HepG2 (cell line): ENCODE measurements at regions not wholly inside any gene's neighbourhood (a gene's known extent, or its start where the extent isn't known, plus 50 kb on each side); places are given as distances from the start of the nearest gene placed in this dataset.

ENCODE experiments used
- ATAC-seq: fragments of 200-7000 bp; cut with Tn5 transposase; 3 replicates; pipeline ENCODE4 v1.9.1; 2020; ENCODE audit warnings: mild to moderate bottlenecking, moderate library complexity
- BruUV-seq: library from RNA; stranded (reverse); fragments of 400-500 nt; replicated peaks from 2 replicates; lab custom pipeline; 2021; lab: Mats Ljungman, UMichigan
- CTCF ChIA-PET: fragments of 300-600 bp; formaldehyde crosslinking; extraction: SDS; loops from one replicate; lab custom pipeline; 2021; ENCODE audit warnings: low total read pairs, inconsistent platforms, low intra/inter-chr PET ratio; lab: Yijun Ruan, JAX
- POLR2A ChIA-PET: fragments of 350-600 bp; sonication (Branson Sonifier 250); formaldehyde crosslinking; loops from one replicate; lab custom pipeline; 2020; ENCODE audit warnings: antibody characterized with exemption, inconsistent platforms; lab: Yijun Ruan, JAX
- DNase-seq: peaks from one replicate; pipeline ENCODE4 v3.0.0-alpha.2; 2015; ENCODE audit warnings: low spot score
- FAIRE-seq: peaks from 3 replicates; lab custom pipeline; 2011; peaks lifted over from hg19 to GRCh38; lab: Jason Lieb, UNC
- H2AFZ ChIP-seq: one replicate; pipeline ENCODE4 v1.6.1; 2011; ENCODE audit warnings: low read length, inconsistent platforms
- H3K27ac ChIP-seq: fragments of 300-600 bp; 3 replicates; pipeline ENCODE4 v1.8.0; 2011; ENCODE audit warnings: mixed run types, mild to moderate bottlenecking, mixed read lengths, low read length, inconsistent platforms; ENCODE audit not compliant: insufficient read depth; ENCODE audit errors: extremely low read length
- H3K27me3 ChIP-seq, 2 experiments: fragments of 200-600 bp in 1 of 2; 2 replicates in 1 of 2; 3 replicates in 1 of 2; pipeline versions ENCODE4 v1.6.0 to v1.8.0; 2011; ENCODE audit warnings: low read length in 2 of 2, mild to moderate bottlenecking in 2 of 2, moderate library complexity in 2 of 2, inconsistent platforms in 1 of 2; ENCODE audit not compliant: insufficient read depth in 2 of 2, control insufficient read depth in 1 of 2
- H3K36me3 ChIP-seq, 2 experiments: fragments of 200-600 bp in 1 of 2; replicated peaks in 1 of 2; 2 replicates in 1 of 2; 3 replicates in 1 of 2; pipeline versions ENCODE4 v1.5.1 to v1.8.0; 2011; ENCODE audit warnings: low read length in 2 of 2, inconsistent platforms in 1 of 2; ENCODE audit not compliant: insufficient read depth in 2 of 2, control insufficient read depth in 1 of 2
- H3K4me1 ChIP-seq: 2 replicates; pipeline ENCODE4 v1.5.1; 2012; ENCODE audit warnings: low read length, inconsistent platforms; ENCODE audit not compliant: insufficient read depth
- H3K4me2 ChIP-seq: 2 replicates; pipeline ENCODE4 v1.6.0; 2011; ENCODE audit warnings: low read depth, low read length, inconsistent platforms
- H3K4me3 ChIP-seq, 3 experiments: fragments of 200-600 bp in 1 of 3; sonication (generic), shearing (Covaris generic) in 1 of 3; replicated peaks in 1 of 3; 2 replicates each; pipeline ENCODE4 v1.5.1; 2011 to 2016; ENCODE audit warnings: low read length in 3 of 3, inconsistent platforms in 2 of 3, low read depth in 2 of 3, mild to moderate bottlenecking in 2 of 3, control low read depth in 1 of 3, mixed read lengths in 1 of 3; ENCODE audit not compliant: insufficient read depth in 1 of 3
- H3K79me2 ChIP-seq: one replicate; pipeline ENCODE4 v1.6.1; 2011; ENCODE audit warnings: low read length, inconsistent platforms; ENCODE audit not compliant: insufficient read depth
- H3K9ac ChIP-seq: 2 replicates; pipeline ENCODE4 v1.6.0; 2011; ENCODE audit warnings: mild to moderate bottlenecking, low read depth, low read length, inconsistent platforms; ENCODE audit not compliant: insufficient read depth
- H3K9me3 ChIP-seq: 2 replicates; pipeline ENCODE4 v1.5.1; 2012; ENCODE audit warnings: mild to moderate bottlenecking, low read length
- H4K20me1 ChIP-seq: 2 replicates; pipeline ENCODE4 v1.6.0; 2011; ENCODE audit warnings: inconsistent platforms, mild to moderate bottlenecking, low read length, moderate library complexity; ENCODE audit not compliant: insufficient read depth
- HES4 ChIP-seq: sonication (generic); formaldehyde crosslinking; IDR thresholded peaks from 2 replicates; pipeline ENCODE4 v1.9.0; 2021; ENCODE audit warnings: mild to moderate bottlenecking, missing genetic modification reagents, borderline replicate concordance
- SAFB2 ChIP-seq: sonication (generic); formaldehyde crosslinking; IDR thresholded peaks from 2 replicates; pipeline ENCODE4 v1.5.1; 2020; ENCODE audit warnings: missing genetic modification reagents, low read depth, mild to moderate bottlenecking, borderline replicate concordance
- THAP11 ChIP-seq: IDR thresholded peaks from 2 replicates; pipeline ENCODE4 v1.6.1; 2016; ENCODE audit warnings: missing biosample characterization, missing genetic modification reagents
- ZFX ChIP-seq: sonication (generic); formaldehyde crosslinking; IDR thresholded peaks from 2 replicates; pipeline ENCODE4 v1.4.0; 2020; ENCODE audit warnings: mild to moderate bottlenecking, low read depth, missing genetic modification reagents, moderate library complexity
- ZNF337 ChIP-seq: sonication (generic); formaldehyde crosslinking; IDR thresholded peaks from 2 replicates; pipeline ENCODE4 v1.5.1; 2020; ENCODE audit warnings: missing genetic modification reagents, low read depth, mild to moderate bottlenecking, borderline replicate concordance
- ZNF652 ChIP-seq: IDR thresholded peaks from 2 replicates; pipeline ENCODE4 v1.6.1; 2016; ENCODE audit warnings: low read depth, borderline replicate concordance
- ZNF776 ChIP-seq: sonication (generic); formaldehyde crosslinking; IDR thresholded peaks from 2 replicates; pipeline ENCODE4 v1.4.0; 2020; ENCODE audit warnings: mild to moderate bottlenecking, missing genetic modification reagents
- WGBS: methylation state at CpG from one replicate; pipeline ENCODE4 v1.1.6; 2017; ENCODE audit warnings: low lambda C conversion rate; 5-methylcytosine and 5-hydroxymethylcytosine counted together
- in situ Hi-C: cut with HindIII; loops from 2 replicates; pipeline ENCODE4 v1.10.0; 2017; ENCODE audit warnings: low pct_unique_long_range_greater_than_20kb; ENCODE audit not compliant: extremely low pct_ligation_motif_present
- intact Hi-C: fragments of 100-400 bp; cut with micrococcal nuclease; formaldehyde crosslinking; loops from one replicate; pipeline ENCODE4 v1.10.0; 2022; ENCODE audit not compliant: unreplicated experiment
- TF ChIP-seq, protein P1 (sequence below): sonication (generic); formaldehyde crosslinking; IDR thresholded peaks from 2 replicates; pipeline ENCODE4 v1.5.0; 2020; ENCODE audit warnings: mild to moderate bottlenecking, low read depth, missing genetic modification reagents, borderline replicate concordance
- TF ChIP-seq, protein P2 (sequence below): sonication (generic); formaldehyde crosslinking; IDR thresholded peaks from 2 replicates; pipeline ENCODE4 v1.8.0; 2022; ENCODE audit warnings: mild to moderate bottlenecking, missing genetic modification reagents
- TF ChIP-seq, protein P3 (sequence below): IDR thresholded peaks from 2 replicates; pipeline ENCODE4 v1.4.0; 2020; ENCODE audit warnings: mild to moderate bottlenecking, missing genetic modification reagents
- TF ChIP-seq, protein P4 (sequence below): IDR thresholded peaks from 2 replicates; pipeline ENCODE4 v1.6.1; 2018; ENCODE audit warnings: missing genetic modification reagents
- TF ChIP-seq, protein P5 (sequence below): sonication (generic); formaldehyde crosslinking; IDR thresholded peaks from 2 replicates; pipeline ENCODE4 v1.5.0; 2020; ENCODE audit warnings: mild to moderate bottlenecking, missing genetic modification reagents

DNA sequence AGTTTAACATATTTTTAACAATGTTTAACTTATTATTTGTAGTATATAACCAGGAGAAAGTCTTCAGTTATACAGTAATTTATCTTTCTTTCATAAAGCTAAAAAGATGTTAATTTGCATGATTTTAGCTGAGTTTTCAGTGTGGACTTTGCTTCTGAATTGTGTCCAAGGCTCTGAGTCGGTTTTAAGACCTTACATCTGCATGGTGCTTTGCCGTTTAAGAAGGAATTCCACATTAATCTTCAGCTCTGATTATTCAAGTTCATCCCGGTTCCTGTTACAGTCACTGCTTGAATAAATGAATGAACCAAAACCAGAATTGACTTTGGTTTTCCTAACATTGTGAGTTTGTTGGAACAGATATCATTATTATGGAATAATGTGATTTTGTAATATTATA is 419.7 kb upstream of the RGPD4 start:
- ChIA-PET POLR2A (no interaction called here), CTCF (no interaction called here)
- no TSS peak for BruUV-seq
- no peak overlapping the region for H3K4me3 ChIP-seq
- no peak overlapping the region for H2AFZ ChIP-seq
- WGBS: 2% methylated on average over 3 of the region's 3 CpGs
- intact Hi-C loops (no loop called here), in situ Hi-C loops (no loop called here)
- H3K27me3 ChIP-seq: no peaks in the 10 kb centered on the region
- no peaks in the 10 kb centered on the region for H3K9me3 ChIP-seq
- H3K27ac ChIP-seq: no peak overlapping the region
- no peaks in the 10 kb centered on the region for H3K79me2 ChIP-seq
- TF ChIP-seq, protein P1, sequence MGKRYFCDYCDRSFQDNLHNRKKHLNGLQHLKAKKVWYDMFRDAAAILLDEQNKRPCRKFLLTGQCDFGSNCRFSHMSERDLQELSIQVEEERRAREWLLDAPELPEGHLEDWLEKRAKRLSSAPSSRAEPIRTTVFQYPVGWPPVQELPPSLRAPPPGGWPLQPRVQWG (CRISPR knock-in tag): no peak
- TF ChIP-seq THAP11 (CRISPR knock-in tag) (no peak), ZNF652 (no peak), ZNF337 (no peak), ZFX (no peak), HES4 (CRISPR knock-in tag) (no peak), ZNF776 (CRISPR knock-in tag) (no peak), SAFB2 (CRISPR knock-in tag) (no peak)
- TF ChIP-seq, protein P2, sequence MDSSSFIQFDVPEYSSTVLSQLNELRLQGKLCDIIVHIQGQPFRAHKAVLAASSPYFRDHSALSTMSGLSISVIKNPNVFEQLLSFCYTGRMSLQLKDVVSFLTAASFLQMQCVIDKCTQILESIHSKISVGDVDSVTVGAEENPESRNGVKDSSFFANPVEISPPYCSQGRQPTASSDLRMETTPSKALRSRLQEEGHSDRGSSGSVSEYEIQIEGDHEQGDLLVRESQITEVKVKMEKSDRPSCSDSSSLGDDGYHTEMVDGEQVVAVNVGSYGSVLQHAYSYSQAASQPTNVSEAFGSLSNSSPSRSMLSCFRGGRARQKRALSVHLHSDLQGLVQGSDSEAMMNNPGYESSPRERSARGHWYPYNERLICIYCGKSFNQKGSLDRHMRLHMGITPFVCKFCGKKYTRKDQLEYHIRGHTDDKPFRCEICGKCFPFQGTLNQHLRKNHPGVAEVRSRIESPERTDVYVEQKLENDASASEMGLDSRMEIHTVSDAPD (CRISPR knock-in tag): no peak
- TF ChIP-seq, protein P3, sequence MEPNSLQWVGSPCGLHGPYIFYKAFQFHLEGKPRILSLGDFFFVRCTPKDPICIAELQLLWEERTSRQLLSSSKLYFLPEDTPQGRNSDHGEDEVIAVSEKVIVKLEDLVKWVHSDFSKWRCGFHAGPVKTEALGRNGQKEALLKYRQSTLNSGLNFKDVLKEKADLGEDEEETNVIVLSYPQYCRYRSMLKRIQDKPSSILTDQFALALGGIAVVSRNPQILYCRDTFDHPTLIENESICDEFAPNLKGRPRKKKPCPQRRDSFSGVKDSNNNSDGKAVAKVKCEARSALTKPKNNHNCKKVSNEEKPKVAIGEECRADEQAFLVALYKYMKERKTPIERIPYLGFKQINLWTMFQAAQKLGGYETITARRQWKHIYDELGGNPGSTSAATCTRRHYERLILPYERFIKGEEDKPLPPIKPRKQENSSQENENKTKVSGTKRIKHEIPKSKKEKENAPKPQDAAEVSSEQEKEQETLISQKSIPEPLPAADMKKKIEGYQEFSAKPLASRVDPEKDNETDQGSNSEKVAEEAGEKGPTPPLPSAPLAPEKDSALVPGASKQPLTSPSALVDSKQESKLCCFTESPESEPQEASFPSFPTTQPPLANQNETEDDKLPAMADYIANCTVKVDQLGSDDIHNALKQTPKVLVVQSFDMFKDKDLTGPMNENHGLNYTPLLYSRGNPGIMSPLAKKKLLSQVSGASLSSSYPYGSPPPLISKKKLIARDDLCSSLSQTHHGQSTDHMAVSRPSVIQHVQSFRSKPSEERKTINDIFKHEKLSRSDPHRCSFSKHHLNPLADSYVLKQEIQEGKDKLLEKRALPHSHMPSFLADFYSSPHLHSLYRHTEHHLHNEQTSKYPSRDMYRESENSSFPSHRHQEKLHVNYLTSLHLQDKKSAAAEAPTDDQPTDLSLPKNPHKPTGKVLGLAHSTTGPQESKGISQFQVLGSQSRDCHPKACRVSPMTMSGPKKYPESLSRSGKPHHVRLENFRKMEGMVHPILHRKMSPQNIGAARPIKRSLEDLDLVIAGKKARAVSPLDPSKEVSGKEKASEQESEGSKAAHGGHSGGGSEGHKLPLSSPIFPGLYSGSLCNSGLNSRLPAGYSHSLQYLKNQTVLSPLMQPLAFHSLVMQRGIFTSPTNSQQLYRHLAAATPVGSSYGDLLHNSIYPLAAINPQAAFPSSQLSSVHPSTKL: no peak
- TF ChIP-seq, protein P4, sequence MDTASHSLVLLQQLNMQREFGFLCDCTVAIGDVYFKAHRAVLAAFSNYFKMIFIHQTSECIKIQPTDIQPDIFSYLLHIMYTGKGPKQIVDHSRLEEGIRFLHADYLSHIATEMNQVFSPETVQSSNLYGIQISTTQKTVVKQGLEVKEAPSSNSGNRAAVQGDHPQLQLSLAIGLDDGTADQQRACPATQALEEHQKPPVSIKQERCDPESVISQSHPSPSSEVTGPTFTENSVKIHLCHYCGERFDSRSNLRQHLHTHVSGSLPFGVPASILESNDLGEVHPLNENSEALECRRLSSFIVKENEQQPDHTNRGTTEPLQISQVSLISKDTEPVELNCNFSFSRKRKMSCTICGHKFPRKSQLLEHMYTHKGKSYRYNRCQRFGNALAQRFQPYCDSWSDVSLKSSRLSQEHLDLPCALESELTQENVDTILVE (CRISPR knock-in tag): no peak
- TF ChIP-seq, protein P5, sequence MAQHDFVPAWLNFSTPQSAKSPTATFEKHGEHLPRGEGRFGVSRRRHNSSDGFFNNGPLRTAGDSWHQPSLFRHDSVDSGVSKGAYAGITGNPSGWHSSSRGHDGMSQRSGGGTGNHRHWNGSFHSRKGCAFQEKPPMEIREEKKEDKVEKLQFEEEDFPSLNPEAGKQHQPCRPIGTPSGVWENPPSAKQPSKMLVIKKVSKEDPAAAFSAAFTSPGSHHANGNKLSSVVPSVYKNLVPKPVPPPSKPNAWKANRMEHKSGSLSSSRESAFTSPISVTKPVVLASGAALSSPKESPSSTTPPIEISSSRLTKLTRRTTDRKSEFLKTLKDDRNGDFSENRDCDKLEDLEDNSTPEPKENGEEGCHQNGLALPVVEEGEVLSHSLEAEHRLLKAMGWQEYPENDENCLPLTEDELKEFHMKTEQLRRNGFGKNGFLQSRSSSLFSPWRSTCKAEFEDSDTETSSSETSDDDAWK (CRISPR knock-in tag): no peak
- FAIRE-seq: no peak
- H4K20me1 ChIP-seq: no peaks in the 10 kb centered on the region
- no peaks in the 10 kb centered on the region for H3K36me3 ChIP-seq
- no peak for DNase-seq
- H3K4me2 ChIP-seq: no peak overlapping the region
- H3K9ac ChIP-seq: no peak overlapping the region
- no peaks in the 10 kb centered on the region for H3K4me1 ChIP-seq
- ATAC-seq: no peak
